WTC11 (cell line): ENCODE measurements at regions not wholly inside any gene's neighbourhood (a gene's known extent, or its start where the extent isn't known, plus 50 kb on each side); places are given as distances from the start of the nearest gene placed in this dataset.

Experiments used
- EMX1 ChIP-seq: fragments of 250-450 bp; sonication (Bioruptor Pico); IDR thresholded peaks from 2 replicates; pipeline ENCODE4 v1.8.0; 2021; ENCODE audit warnings: mild to moderate bottlenecking
- ERG ChIP-seq: fragments of 250-450 bp; sonication (Bioruptor Pico); IDR thresholded peaks from 2 replicates; pipeline ENCODE4 v1.8.0; 2021; ENCODE audit warnings: mild to moderate bottlenecking

- no peak for TF ChIP-seq EMX1 (CRISPR knock-in tag)
- no peak for TF ChIP-seq ERG (CRISPR knock-in tag)
Measured at GRCh38 chr16:22763437-22764080, 50.4 kb upstream of the HS3ST2 start (continued).
